NB4 (cell line): ENCODE measurements at regions not wholly inside any gene's neighbourhood (a gene's known extent, or its start where the extent isn't known, plus 50 kb on each side); places are given as distances from the start of the nearest gene placed in this dataset.

Source experiments
- DNase-seq: peaks from one replicate; pipeline ENCODE4 v3.0.0; 2010; ENCODE audit warnings: low read depth
- H3K4me3 ChIP-seq: one replicate; pipeline ENCODE4 v1.5.1; 2011; ENCODE audit warnings: mild to moderate bottlenecking, low read depth, low read length, moderate library complexity
- MAX ChIP-seq: IDR thresholded peaks from 2 replicates; pipeline ENCODE4 v1.6.1; 2011; ENCODE audit warnings: low read depth, low read length
- MYC ChIP-seq: IDR thresholded peaks from 2 replicates; pipeline ENCODE4 v1.6.1; 2011; ENCODE audit warnings: low read depth, low read length
- POLR2A ChIP-seq: IDR thresholded peaks from 2 replicates; pipeline ENCODE4 v1.6.1; 2011; ENCODE audit warnings: mild to moderate bottlenecking; ENCODE audit not compliant: insufficient read length; ENCODE audit errors: extremely low read depth
- TF ChIP-seq, protein P1 (sequence below): IDR thresholded peaks from one replicate; pipeline ENCODE4 v1.5.1; 2012; ENCODE audit warnings: low read depth, low read length

GRCh38 chr7:21371360-21371759 is 56.5 kb upstream of the SP4 start:
- H3K4me3 ChIP-seq, result no peak overlapping the region

DNA sequence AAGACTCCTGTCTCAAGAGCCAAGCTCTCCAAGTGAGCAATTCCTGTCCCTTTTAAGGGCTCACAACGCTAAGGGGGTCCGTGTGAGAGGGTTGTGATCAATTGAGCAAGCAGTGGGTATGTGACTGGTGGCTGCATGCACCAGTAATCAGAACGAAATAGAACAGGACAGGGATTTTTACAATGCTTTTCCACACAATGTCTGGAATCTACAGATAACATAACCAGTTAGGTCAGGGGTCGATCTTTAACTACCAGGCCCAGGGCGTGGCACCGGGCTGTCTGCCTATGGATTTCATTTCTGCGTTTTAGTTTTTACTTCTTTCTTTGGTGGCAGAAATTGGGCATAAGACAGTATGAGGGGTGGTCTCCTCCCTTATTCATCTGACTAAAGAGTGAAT is 54.9 kb upstream of the SP4 start:
- no peak overlapping the region for H3K4me3 ChIP-seq
- DNase-seq, result no peak
- TF ChIP-seq MYC (no peak), MAX (no peak), POLR2A (no peak)
- TF ChIP-seq, protein P1, sequence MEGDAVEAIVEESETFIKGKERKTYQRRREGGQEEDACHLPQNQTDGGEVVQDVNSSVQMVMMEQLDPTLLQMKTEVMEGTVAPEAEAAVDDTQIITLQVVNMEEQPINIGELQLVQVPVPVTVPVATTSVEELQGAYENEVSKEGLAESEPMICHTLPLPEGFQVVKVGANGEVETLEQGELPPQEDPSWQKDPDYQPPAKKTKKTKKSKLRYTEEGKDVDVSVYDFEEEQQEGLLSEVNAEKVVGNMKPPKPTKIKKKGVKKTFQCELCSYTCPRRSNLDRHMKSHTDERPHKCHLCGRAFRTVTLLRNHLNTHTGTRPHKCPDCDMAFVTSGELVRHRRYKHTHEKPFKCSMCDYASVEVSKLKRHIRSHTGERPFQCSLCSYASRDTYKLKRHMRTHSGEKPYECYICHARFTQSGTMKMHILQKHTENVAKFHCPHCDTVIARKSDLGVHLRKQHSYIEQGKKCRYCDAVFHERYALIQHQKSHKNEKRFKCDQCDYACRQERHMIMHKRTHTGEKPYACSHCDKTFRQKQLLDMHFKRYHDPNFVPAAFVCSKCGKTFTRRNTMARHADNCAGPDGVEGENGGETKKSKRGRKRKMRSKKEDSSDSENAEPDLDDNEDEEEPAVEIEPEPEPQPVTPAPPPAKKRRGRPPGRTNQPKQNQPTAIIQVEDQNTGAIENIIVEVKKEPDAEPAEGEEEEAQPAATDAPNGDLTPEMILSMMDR, result no peak

More at GRCh38 chr7:21371360-21371759, 56.5 kb upstream of the SP4 start:
- TF ChIP-seq POLR2A (no peak), MYC (no peak), MAX (no peak)
- TF ChIP-seq, protein P1, result no peak
- DNase-seq, result no peak

- no peak for TF ChIP-seq MYC
- TF ChIP-seq, protein P1, result no peak
- no peak for TF ChIP-seq POLR2A
- TF ChIP-seq MAX, result no peak
- no peak overlapping the region for H3K4me3 ChIP-seq
- no peak for DNase-seq
These were observed 53.7 kb upstream of the SP4 start for GRCh38 chr7:21374134-21374533.

GRCh38 chr7:21377545-21377944 is 50.3 kb upstream of the SP4 start:
- no peak overlapping the region for H3K4me3 ChIP-seq
- DNase-seq, result no peak
- TF ChIP-seq MAX (no peak), MYC (no peak), POLR2A (no peak)
- TF ChIP-seq, protein P1, result no peak
